IPS-NIHi11 (cell line): ENCODE measurements at regions not wholly inside any gene's neighbourhood (a gene's known extent, or its start where the extent isn't known, plus 50 kb on each side); places are given as distances from the start of the nearest gene placed in this dataset.
A peak's percentile ranks its signal among the peaks of the same experiment; 100 is the strongest.
"Not testable (repeated sequence)": the region's sequence is repeated elsewhere in the genome, so short reads cannot be mapped to it uniquely, and the experiment has no call there.

Experiments used
- DNase-seq: peaks from one replicate; pipeline ENCODE4 v3.0.0; 2012; ENCODE audit warnings: mixed read lengths, low spot score

GRCh38 chr6:125591796-125592195 is 157.6 kb upstream of the HEY2 start:
- not testable (repeated sequence) for DNase-seq

DNA sequence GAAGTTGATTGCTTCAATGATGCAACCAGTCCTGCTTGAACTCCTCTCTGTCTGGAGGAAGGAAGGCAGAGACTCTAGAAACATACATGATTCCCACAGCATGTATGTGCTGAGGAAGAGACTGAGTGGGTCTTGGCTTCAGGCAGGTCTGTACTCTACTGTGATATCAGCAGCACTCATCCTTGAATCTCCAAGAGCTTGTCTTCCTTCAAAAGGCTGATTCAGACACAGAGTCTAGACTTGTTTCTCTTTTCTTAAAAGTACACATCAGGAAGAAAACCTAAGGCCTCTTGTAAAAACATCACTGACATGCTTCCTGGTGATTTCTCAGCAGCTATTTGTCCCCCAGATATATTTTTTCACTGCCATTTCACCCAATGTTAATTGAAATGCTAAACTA is 155.7 kb upstream of the HEY2 start:
- DNase-seq = no peak

GRCh38 chr6:125596020-125596419 is 153.4 kb upstream of the HEY2 start:
- DNase-seq = no peak

- no peak for DNase-seq
Observed at GRCh38 chr6:125597411-125598253, 151.8 kb upstream of the HEY2 start.

- no peak for DNase-seq
Observed at GRCh38 chr6:125598422-125598821, 151.0 kb upstream of the HEY2 start.

DNA sequence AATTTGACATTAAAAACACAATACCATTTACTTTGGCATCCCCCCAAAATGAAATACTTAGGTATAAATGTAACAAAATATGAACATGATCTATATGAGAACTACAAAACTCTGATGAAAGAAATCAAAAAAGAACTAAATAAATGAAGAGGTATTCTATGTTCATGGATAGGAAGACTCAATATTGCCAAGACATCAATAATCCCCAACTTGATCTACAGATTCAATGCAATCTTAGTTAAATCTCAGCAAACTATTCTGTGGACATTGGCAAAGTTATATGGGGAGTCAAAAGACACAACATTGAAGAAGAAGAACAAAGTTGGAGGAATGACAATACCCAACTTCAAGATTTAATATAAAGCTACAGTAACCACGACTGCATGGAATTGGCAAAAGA is 145.2 kb upstream of the HEY2 start:
- DNase-seq = no peak

GRCh38 chr6:125611573-125612344 is 137.7 kb upstream of the HEY2 start:
- peak; percentile 63 for DNase-seq

DNA sequence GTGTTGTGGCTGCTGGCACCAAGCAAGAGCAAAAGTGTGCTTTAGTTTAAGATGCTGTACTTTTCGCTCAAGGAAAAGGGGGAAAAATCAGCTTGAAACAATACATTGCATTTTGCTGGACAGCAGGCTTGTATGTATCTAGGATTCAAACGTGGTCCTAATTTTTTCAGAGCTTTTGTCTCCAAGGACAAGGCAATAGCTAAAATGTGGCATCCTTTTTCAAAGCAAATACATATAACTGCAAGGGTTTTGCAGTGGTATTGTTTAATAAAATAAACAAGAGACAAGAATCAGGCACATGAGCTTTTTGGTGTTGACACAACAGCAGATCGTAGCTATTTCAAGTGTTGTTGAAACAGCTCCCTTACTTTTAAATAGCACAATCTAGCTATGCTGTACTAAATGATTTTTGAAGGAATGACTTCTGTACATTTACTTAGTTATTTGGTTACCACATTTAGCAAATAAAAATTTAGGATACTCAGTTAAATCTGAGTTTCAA is 137.0 kb upstream of the HEY2 start:
- no peak for DNase-seq

DNA sequence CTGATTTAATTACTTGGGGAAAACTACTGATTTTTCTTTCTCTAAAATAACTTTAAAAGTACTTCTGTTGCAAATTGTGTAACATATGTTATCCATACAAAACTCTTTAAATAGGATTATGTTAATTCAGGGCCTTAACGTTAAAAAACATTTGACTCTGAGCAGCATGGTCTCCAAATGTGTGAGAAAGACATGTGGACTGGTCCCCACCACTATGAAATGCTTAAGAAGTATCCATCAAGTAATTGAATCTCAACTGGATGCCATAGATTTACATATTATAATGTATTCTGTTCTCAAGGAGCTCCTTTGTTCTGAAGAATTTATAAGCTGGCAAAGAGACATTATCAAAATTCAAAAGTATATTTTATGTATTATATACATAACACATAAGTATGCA is 130.8 kb upstream of the HEY2 start:
- no peak for DNase-seq

- no peak for DNase-seq
Observed at GRCh38 chr6:125623085-125623484, 126.3 kb upstream of the HEY2 start.

GRCh38 chr6:125631165-125631564 is 118.3 kb upstream of the HEY2 start:
- no peak for DNase-seq

- DNase-seq = not testable (repeated sequence)
Observed at GRCh38 chr6:125636011-125636410, 113.4 kb upstream of the HEY2 start.

DNA sequence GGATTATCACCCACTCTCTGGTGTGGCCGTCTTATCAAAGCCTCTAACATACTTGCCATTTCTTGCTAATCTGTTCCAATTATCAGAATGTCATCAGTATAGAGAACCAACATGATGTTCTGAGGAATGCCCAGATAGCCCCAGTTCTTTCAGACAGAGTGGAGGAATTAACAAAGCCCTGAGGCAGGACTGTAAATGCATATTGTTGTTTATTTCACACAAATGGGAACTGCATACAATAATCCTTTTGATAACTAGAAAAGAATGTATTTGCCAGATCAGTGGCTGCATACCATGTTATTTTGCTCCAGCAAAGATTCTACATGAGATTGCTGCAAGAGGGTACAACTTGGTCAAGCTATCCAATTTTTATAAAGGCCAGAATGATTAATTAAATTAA is 112.8 kb upstream of the HEY2 start:
- no peak for DNase-seq

- DNase-seq = no peak
Observed at GRCh38 chr6:125637207-125637606, 112.2 kb upstream of the HEY2 start.

GRCh38 chr6:125639466-125640020 is 109.9 kb upstream of the HEY2 start:
- no peak for DNase-seq

- DNase-seq = no peak
Observed at GRCh38 chr6:125640441-125641150, 108.8 kb upstream of the HEY2 start.

- not testable (repeated sequence) for DNase-seq
Observed at GRCh38 chr6:125643967-125644661, 105.3 kb upstream of the HEY2 start.

GRCh38 chr6:125647391-125647790 is 102.0 kb upstream of the HEY2 start:
- DNase-seq = no peak

GRCh38 chr6:125653752-125654151 is 95.7 kb upstream of the HEY2 start:
- not testable (repeated sequence) for DNase-seq

GRCh38 chr6:125655511-125655910 is 93.9 kb upstream of the HEY2 start:
- no peak for DNase-seq

- no peak for DNase-seq
Observed at GRCh38 chr6:125656287-125656870, 93.1 kb upstream of the HEY2 start.
